GM18867 (cell line): ENCODE measurements at regions not wholly inside any gene's neighbourhood (a gene's known extent, or its start where the extent isn't known, plus 50 kb on each side); places are given as distances from the start of the nearest gene placed in this dataset.
A peak's percentile ranks its signal among the peaks of the same experiment; 100 is the strongest.

ENCODE experiments used
- ATAC-seq: cut with Tn5 transposase; IDR thresholded peaks from one replicate; pipeline ENCODE4 v1.9.1; 2021; ENCODE audit warnings: mild to moderate bottlenecking, moderate library complexity; ENCODE audit not compliant: unreplicated experiment

DNA sequence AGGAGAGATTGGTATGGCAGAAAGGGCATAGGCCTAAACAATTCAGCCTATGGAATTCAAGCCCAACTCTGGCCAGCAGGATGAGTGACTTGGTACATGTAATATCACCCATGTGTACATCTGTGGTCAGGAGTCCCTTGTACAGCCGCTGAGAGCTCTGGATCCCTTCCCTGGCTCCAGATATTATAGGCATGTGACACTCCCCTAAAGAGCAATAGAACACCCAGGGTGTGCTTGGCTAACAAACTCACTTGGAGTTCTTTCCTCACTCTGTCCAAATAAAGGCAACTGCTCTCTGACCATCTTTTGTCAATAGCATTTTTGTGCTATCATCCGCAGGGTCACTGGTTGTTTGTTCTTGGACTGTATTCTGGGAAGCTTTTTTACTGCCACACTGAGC lies 197.4 kb upstream of the NCKAP5 start:
- no peak for ATAC-seq

DNA sequence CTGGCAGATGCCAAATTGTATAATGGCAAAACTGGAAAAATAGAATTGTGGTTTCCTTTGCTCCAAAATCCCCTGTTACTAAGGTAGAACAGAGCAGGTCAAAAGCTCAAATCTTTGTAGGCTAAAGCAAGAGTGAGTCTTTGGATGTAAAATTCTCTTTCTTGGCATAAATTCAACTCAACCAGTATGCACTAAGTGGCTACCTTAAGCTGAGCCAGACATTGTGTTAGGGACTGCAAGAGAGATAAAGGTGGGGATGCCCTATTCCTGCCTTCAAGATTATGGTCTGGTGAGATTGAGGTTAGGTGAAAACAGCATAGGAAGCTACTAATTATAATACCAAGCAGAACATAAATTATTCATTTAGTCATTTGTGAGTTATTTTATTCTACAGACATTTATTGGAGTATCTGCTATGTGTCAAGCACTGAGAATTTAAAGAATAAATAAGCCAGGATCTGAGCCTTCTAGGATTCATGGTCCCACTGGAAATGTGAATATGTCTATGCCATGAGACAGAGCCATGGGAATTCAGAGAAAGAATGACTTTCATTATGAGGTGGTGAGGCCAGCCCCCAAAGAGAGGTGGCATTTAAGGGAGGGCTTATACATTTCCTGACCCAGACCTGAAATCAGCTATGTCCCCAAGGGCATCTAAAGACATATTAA lies 198.0 kb upstream of the NCKAP5 start:
- ATAC-seq, result no peak

- ATAC-seq, result no peak
Measured at GRCh38 chr2:133768256-133768655, 200.0 kb upstream of the NCKAP5 start.

- ATAC-seq, result no peak
Measured at GRCh38 chr2:133768658-133769435, 200.6 kb upstream of the NCKAP5 start.

- no peak for ATAC-seq
Measured at GRCh38 chr2:133773854-133774653, 205.8 kb upstream of the NCKAP5 start.

- ATAC-seq, result no peak
Measured at GRCh38 chr2:133774654-133775015, 206.4 kb upstream of the NCKAP5 start.

DNA sequence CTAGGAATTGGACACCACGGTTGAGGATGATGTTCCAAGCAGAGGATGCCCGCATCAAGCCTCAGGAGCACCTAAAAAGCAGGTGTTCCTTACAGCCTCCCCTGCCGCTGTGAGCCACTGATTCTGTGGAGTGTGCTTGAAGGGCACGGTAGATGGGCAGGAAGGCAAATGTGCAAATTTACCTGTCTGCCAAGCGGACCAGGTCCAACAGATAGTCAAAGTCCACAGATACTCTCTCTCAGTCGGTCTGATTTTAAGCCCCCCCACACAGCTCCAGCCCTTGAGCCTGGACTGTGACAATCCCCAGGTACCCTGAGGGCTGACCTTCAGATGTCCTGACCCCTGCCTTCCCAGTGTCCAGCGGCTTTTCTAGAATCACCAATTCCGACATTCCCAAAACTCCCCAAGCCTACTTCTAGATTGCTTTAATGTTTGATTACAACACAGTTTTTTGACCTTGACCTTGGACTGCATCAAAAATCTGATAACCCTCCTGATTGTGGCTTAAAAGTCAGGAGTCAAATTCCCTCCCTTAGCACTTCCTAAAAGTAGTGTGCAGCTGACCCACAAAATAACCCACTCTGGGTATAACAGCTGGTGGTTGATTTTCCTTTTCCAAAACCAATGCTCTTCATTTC lies 208.8 kb upstream of the NCKAP5 start:
- ATAC-seq, result no peak

DNA sequence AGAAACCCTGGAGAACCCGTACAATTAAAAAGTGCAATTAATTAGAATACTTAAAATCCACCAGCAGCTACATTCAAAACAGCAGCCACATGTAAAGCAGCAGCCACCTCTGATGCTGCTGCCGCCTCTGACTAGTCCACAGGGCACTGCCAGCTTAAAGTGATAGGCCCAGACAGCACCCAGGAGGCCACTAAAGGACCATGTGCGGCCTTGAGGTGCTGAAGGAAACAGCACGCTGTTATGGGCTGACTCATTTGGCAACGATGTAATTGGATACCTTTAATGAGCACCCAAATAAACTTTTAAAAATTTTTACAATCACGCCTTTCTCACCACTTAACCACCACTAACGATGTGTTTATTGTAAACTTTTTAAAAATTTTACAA lies 209.3 kb upstream of the NCKAP5 start:
- ATAC-seq, result no peak

DNA sequence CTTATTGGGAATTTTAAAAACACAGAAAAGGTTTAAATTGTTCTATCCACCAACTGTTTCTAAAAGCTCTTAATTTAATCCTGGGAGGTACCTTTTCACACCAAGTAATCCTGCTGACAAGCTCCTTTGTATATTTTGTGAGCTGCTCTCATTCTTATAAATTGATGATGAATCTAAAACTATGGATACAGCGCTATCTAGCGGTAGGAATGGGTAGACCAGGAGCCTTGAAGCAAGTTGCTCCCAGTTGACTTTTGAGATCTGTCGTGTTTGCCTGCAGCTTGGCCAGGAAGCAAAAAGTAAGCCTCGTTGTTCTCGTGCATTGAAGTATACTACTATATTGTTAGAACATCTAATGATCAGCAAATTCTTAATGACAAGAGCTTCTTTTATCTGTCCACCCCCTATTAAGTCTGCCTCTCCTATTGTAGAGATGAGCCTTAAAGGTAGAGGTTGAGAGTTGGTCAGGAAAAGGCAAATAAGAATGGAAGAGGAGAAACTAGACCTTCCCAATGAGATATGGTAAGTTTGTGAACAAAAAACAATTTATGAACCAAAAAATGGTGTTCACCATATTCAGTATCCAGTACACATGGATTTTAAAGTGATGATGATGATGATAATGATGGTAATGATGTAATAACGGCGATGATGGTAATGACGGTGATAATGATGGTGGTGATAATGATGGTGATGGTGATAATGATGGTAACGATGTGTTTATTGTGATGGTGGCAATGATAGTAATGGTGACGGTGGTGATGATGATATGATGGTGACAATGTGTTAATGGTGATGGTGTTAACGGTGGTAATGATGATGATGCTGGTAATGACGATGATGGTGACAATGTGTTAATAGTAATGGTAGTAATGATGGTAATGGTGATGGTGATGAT lies 212.1 kb upstream of the NCKAP5 start:
- peak; percentile 66 for ATAC-seq

GRCh38 chr2:133780997-133781513 lies 212.8 kb upstream of the NCKAP5 start:
- no peak for ATAC-seq

- ATAC-seq, result no peak
Measured at GRCh38 chr2:133787207-133787606, 218.9 kb upstream of the NCKAP5 start.

DNA sequence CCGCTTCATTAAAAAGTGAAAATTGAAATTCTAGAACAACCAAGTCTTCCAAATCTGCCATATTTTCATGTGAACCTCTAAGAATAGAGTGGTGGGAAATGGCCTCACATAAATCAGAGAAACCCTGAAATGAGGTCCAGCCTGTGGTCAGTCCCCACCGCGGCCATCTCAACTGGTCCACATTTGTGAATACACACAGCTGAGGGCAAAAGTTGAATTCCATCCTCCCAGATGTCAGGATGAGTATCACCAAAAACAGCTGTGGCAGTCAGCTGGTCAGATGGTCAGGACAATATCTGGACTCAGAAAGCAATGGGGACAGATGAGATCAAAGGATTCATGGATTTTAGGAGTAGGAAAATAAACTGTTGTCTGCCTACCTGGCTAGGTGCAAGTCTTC lies 219.4 kb upstream of the NCKAP5 start:
- no peak for ATAC-seq

DNA sequence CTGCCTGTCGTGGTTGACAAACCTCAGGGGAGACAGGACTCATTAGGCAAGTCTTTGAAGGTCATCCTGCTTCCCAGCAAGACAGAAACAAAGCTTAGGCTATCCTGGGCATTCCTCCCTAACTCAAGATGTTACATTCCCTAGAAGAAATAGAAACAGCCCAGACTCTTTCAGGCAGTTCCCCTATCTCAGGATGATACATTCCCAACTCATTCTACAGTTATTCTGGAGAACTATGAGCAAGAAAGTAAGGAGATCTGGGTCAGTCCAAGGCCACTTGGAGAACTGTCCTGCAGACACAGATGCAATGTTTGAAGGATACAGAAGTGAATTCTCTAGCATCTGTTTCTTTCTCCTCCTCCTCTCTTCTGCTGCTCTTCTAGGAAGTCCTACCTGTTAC lies 220.1 kb upstream of the NCKAP5 start:
- ATAC-seq, result no peak

DNA sequence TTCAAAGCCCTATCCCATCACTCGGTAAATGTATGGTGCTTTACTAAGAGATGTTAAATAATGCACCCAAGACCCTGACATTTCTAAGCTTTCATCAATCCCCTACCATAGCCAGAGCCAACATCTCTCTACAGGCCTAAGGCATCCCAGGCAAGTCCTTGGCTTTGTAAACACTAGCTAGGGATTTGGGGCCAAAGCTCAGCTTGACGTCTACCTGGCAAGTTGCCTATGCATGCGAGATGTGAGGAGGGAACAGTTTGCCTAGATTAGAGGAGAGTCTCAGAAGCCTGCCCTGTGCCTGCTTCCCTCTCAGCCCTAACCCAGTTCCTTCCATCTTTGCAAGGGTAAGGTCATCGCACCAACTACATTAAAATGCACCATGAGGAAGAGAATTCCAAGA lies 221.5 kb upstream of the NCKAP5 start:
- ATAC-seq, result no peak

DNA sequence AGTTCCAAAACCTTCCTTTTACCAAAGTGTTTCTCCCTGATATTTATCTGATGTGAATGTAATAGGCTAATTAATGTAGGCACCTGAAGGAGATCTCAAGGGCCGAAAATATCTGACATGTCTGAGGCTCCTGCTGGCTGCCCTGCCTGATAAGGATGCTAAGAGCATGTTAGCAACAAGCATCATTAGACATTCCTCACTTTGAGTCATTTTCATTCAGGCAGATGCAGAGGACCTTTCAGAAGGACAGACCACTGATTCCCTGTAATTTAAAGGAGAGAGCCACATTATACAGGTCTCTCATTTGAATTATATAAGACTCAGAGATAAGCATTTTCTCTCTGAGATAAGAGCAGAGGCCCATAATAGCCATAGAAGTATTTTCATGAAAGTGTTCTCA lies 222.4 kb upstream of the NCKAP5 start:
- ATAC-seq, result no peak

- no peak for ATAC-seq
Measured at GRCh38 chr2:133791191-133791590, 222.9 kb upstream of the NCKAP5 start.

- no peak for ATAC-seq
Measured at GRCh38 chr2:133792223-133792622, 224.0 kb upstream of the NCKAP5 start.

DNA sequence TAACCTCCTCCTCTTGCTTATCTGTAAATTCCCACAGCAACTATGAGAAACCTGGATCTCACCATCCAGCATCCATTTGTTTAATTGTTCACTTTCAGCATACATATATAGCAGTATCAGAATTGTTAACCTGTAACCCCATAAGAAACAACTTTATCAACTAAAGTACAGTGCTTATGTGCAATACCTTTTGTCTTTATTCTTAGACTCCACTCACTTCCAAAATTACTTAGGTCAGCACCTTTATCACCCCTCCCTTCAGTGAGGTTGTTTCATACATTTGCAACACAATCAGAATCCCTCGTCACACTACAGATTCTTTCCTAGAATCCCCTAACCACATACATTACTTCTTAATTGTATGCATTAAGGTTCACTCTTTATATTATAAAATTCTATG lies 225.9 kb upstream of the NCKAP5 start:
- ATAC-seq, result no peak

DNA sequence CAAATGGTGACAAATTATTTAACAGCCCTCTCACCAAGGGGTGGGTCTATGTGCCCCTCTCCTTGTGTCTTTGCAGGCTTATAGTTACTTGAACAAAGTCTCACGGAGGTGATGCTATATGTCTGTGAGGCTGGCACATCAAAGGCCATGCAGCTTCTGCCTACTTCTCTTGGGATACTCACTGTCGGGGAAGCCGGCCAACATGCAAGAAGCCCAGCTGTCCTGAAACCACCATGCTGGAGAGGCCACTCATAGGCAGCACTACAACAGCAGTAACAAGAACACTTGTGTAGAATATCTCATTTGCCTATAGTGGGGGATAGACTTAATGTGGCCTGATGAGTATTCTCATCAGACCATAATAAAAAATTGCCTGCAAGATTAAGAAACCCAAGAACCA lies 233.7 kb upstream of the NCKAP5 start:
- ATAC-seq, result no peak

GRCh38 chr2:133802409-133803039 lies 234.3 kb upstream of the NCKAP5 start:
- ATAC-seq, result no peak
